A549 (cell line): ENCODE measurements at regions not wholly inside any gene's neighbourhood (a gene's known extent, or its start where the extent isn't known, plus 50 kb on each side); places are given as distances from the start of the nearest gene placed in this dataset.

Experiments
- EP300 ChIP-seq, 2 experiments: fragments of >200 bp; sonication (Bioruptor Twin); formaldehyde crosslinking; IDR thresholded peaks; 2 replicates in 1 of 2; 3 replicates in 1 of 2; pipeline ENCODE4 v1.6.1; 2016 to 2017
- MAFK ChIP-seq: fragments of 450-650 bp; IDR thresholded peaks from 2 replicates; pipeline ENCODE4 v1.6.1; 2014; ENCODE audit not compliant: partially characterized antibody
- USF2 ChIP-seq: fragments of 450-650 bp; IDR thresholded peaks from 2 replicates; pipeline ENCODE4 v1.6.1; 2014; ENCODE audit warnings: antibody characterized with exemption
- TF ChIP-seq, protein P1 (sequence below): fragments of 200-600 bp; sonication (generic); IDR thresholded peaks from 2 replicates; pipeline ENCODE4 v1.6.1; 2016; ENCODE audit warnings: antibody characterized with exemption, mild to moderate bottlenecking, moderate library complexity

- TF ChIP-seq MAFK, result no peak
- TF ChIP-seq USF2, result no peak
- TF ChIP-seq, protein P1, sequence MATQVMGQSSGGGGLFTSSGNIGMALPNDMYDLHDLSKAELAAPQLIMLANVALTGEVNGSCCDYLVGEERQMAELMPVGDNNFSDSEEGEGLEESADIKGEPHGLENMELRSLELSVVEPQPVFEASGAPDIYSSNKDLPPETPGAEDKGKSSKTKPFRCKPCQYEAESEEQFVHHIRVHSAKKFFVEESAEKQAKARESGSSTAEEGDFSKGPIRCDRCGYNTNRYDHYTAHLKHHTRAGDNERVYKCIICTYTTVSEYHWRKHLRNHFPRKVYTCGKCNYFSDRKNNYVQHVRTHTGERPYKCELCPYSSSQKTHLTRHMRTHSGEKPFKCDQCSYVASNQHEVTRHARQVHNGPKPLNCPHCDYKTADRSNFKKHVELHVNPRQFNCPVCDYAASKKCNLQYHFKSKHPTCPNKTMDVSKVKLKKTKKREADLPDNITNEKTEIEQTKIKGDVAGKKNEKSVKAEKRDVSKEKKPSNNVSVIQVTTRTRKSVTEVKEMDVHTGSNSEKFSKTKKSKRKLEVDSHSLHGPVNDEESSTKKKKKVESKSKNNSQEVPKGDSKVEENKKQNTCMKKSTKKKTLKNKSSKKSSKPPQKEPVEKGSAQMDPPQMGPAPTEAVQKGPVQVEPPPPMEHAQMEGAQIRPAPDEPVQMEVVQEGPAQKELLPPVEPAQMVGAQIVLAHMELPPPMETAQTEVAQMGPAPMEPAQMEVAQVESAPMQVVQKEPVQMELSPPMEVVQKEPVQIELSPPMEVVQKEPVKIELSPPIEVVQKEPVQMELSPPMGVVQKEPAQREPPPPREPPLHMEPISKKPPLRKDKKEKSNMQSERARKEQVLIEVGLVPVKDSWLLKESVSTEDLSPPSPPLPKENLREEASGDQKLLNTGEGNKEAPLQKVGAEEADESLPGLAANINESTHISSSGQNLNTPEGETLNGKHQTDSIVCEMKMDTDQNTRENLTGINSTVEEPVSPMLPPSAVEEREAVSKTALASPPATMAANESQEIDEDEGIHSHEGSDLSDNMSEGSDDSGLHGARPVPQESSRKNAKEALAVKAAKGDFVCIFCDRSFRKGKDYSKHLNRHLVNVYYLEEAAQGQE, result no peak
- no peak for TF ChIP-seq EP300 (IDR thresholded peaks at IDR 0.05)
Measured at GRCh38 chrX:85570496-85570895, 191.0 kb upstream of the POF1B start.
